Astrocyte (in vitro differentiated cells and primary cell): ENCODE measurements at regions not wholly inside any gene's neighbourhood (a gene's known extent, or its start where the extent isn't known, plus 50 kb on each side); places are given as distances from the start of the nearest gene placed in this dataset.
"Not testable (repeated sequence)": the region's sequence is repeated elsewhere in the genome, so short reads cannot be mapped to it uniquely, and the experiment has no call there.

ENCODE experiments used
- EZH2 ChIP-seq: IDR thresholded peaks from 2 replicates; pipeline ENCODE4 v1.6.1; 2012; ENCODE audit warnings: mild to moderate bottlenecking, low read length, inconsistent platforms; ENCODE audit not compliant: insufficient read depth
- TF ChIP-seq, protein P1 (sequence below): IDR thresholded peaks from 2 replicates; pipeline ENCODE4 v1.5.1; 2011; ENCODE audit warnings: low read depth, mild to moderate bottlenecking, inconsistent platforms, low read length, moderate library complexity; ENCODE audit not compliant: insufficient read depth

DNA sequence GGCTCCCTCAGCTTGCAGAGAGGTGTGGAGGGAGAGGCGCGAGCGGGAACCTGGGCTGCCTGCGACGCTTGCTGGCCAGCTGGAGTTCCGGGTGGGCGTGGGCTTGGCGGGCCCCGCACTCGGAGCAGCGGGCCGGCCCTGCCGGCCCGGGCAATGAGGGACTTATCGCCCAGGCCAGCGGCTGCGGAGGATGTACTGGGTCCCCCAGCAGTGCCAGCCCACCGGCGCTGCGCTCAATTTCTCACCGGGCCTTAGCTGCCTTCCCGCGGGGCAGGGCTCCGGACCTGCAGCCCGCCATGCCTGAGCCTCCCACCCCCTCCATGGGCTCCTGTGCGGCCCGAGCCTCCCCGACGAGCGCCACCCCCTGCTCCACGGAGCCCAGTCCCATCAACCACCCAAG is 301.1 kb upstream of the TMTC4 start:
- TF ChIP-seq, protein P1, sequence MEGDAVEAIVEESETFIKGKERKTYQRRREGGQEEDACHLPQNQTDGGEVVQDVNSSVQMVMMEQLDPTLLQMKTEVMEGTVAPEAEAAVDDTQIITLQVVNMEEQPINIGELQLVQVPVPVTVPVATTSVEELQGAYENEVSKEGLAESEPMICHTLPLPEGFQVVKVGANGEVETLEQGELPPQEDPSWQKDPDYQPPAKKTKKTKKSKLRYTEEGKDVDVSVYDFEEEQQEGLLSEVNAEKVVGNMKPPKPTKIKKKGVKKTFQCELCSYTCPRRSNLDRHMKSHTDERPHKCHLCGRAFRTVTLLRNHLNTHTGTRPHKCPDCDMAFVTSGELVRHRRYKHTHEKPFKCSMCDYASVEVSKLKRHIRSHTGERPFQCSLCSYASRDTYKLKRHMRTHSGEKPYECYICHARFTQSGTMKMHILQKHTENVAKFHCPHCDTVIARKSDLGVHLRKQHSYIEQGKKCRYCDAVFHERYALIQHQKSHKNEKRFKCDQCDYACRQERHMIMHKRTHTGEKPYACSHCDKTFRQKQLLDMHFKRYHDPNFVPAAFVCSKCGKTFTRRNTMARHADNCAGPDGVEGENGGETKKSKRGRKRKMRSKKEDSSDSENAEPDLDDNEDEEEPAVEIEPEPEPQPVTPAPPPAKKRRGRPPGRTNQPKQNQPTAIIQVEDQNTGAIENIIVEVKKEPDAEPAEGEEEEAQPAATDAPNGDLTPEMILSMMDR, result not testable (repeated sequence)
- not testable (repeated sequence) for TF ChIP-seq EZH2
